H9 (cell line): ENCODE measurements at regions not wholly inside any gene's neighbourhood (a gene's known extent, or its start where the extent isn't known, plus 50 kb on each side); places are given as distances from the start of the nearest gene placed in this dataset.

Experiments used
- DNase-seq: peaks from one replicate; pipeline ENCODE4 v3.0.0-alpha.2; 2017
- H2AFZ ChIP-seq: one replicate; pipeline ENCODE4 v1.6.1; 2013; ENCODE audit warnings: mild to moderate bottlenecking, low read length, control low read depth, moderate library complexity
- H2AK5ac ChIP-seq: 2 replicates; pipeline ENCODE4 v1.6.1; 2013; ENCODE audit warnings: low read length, control low read depth, mixed read lengths; ENCODE audit not compliant: insufficient read length
- H2BK120ac ChIP-seq: one replicate; pipeline ENCODE4 v1.6.1; 2013; ENCODE audit warnings: low read depth, mild to moderate bottlenecking, low read length, control low read depth, inconsistent platforms; ENCODE audit not compliant: poor library complexity, severe bottlenecking
- H2BK12ac ChIP-seq: 2 replicates; pipeline ENCODE4 v1.6.1; 2013; ENCODE audit warnings: low read length, control low read depth, mixed read lengths, low read depth; ENCODE audit not compliant: insufficient read length
- H2BK15ac ChIP-seq: 2 replicates; pipeline ENCODE4 v1.6.1; 2013; ENCODE audit warnings: low read depth, low read length, control low read depth
- H2BK20ac ChIP-seq: one replicate; pipeline ENCODE4 v1.6.1; 2013; ENCODE audit warnings: low read depth, mild to moderate bottlenecking, low read length, control low read depth, inconsistent platforms; ENCODE audit not compliant: poor library complexity, severe bottlenecking
- H2BK5ac ChIP-seq: 2 replicates; pipeline ENCODE4 v1.6.1; 2013; ENCODE audit warnings: low read length, control low read depth, mixed read lengths; ENCODE audit not compliant: insufficient read length
- H3K14ac ChIP-seq: 2 replicates; pipeline ENCODE4 v1.6.1; 2013; ENCODE audit warnings: low read length, control low read depth; ENCODE audit not compliant: insufficient read depth
- H3K18ac ChIP-seq: 2 replicates; pipeline ENCODE4 v1.6.1; 2013; ENCODE audit warnings: low read depth, mild to moderate bottlenecking, mixed read lengths, low read length, control low read depth; ENCODE audit not compliant: insufficient read length
- H3K23ac ChIP-seq: 2 replicates; pipeline ENCODE4 v1.6.1; 2013; ENCODE audit warnings: low read length, control low read depth, mixed read lengths, low read depth; ENCODE audit not compliant: insufficient read length
- H3K23me2 ChIP-seq: 2 replicates; pipeline ENCODE4 v1.6.1; 2013; ENCODE audit warnings: low read depth, mild to moderate bottlenecking, mixed read lengths, low read length, control low read depth; ENCODE audit not compliant: insufficient read length, poor library complexity, severe bottlenecking
- H3K27ac ChIP-seq: 2 replicates; pipeline ENCODE4 v1.5.1; 2013; ENCODE audit warnings: low read length, control low read depth, mixed read lengths, low read depth; ENCODE audit not compliant: insufficient read length
- H3K27me3 ChIP-seq: 2 replicates; pipeline ENCODE4 v1.6.1; 2013; ENCODE audit warnings: low read length, control low read depth, inconsistent platforms; ENCODE audit not compliant: insufficient read depth
- H3K4ac ChIP-seq: 2 replicates; pipeline ENCODE4 v1.6.1; 2013; ENCODE audit warnings: low read depth, mild to moderate bottlenecking, control low read depth, inconsistent platforms, low read length, moderate library complexity
- H3K4me1 ChIP-seq: 2 replicates; pipeline ENCODE4 v1.6.1; 2013; ENCODE audit warnings: low read length, control low read depth, inconsistent platforms; ENCODE audit not compliant: insufficient read depth
- H3K4me2 ChIP-seq: 2 replicates; pipeline ENCODE4 v1.6.1; 2013; ENCODE audit warnings: low read length, control low read depth, mixed read lengths; ENCODE audit not compliant: insufficient read length, insufficient read depth
- H3K56ac ChIP-seq: 2 replicates; pipeline ENCODE4 v1.6.1; 2013; ENCODE audit warnings: low read depth, mild to moderate bottlenecking, mixed read lengths, low read length, control low read depth; ENCODE audit not compliant: insufficient read length
- H3K79me1 ChIP-seq: 2 replicates; pipeline ENCODE4 v1.6.1; 2013; ENCODE audit warnings: low read depth, mild to moderate bottlenecking, moderate library complexity, low read length, control low read depth, inconsistent platforms; ENCODE audit not compliant: insufficient read depth, poor library complexity, severe bottlenecking
- H3K79me2 ChIP-seq: 2 replicates; pipeline ENCODE4 v1.6.1; 2013; ENCODE audit warnings: low read length, control low read depth, inconsistent platforms; ENCODE audit not compliant: insufficient read depth
- H3K9ac ChIP-seq: 2 replicates; pipeline ENCODE4 v1.6.1; 2013; ENCODE audit warnings: low read length, control low read depth, mixed read lengths; ENCODE audit not compliant: insufficient read length; ENCODE audit errors: extremely low read depth
- H3K9me3 ChIP-seq: one replicate; pipeline ENCODE4 v1.6.1; 2013; ENCODE audit warnings: low read depth, low read length, inconsistent platforms; ENCODE audit not compliant: control insufficient read depth
- H3T11ph ChIP-seq: one replicate; pipeline ENCODE4 v1.6.1; 2013; ENCODE audit warnings: mild to moderate bottlenecking, low read length, control low read depth, inconsistent platforms
- H4K20me1 ChIP-seq: one replicate; pipeline ENCODE4 v1.6.1; 2013; ENCODE audit not compliant: control insufficient read depth, insufficient read length, insufficient read depth
- H4K5ac ChIP-seq: 2 replicates; pipeline ENCODE4 v1.6.1; 2013; ENCODE audit warnings: low read depth, mild to moderate bottlenecking, mixed read lengths, low read length, control low read depth; ENCODE audit not compliant: insufficient read length
- H4K8ac ChIP-seq: replicated peaks from 2 replicates; pipeline ENCODE4 v1.6.1; 2013; ENCODE audit warnings: low read length, control low read depth, mixed read lengths, low read depth; ENCODE audit not compliant: insufficient read length
- H4K91ac ChIP-seq: 2 replicates; pipeline ENCODE4 v1.6.1; 2013; ENCODE audit warnings: low read depth, mild to moderate bottlenecking, moderate library complexity, mixed read lengths, low read length, control low read depth; ENCODE audit not compliant: insufficient read length
- H3K27ac Mint-ChIP-seq, 3 experiments: 2 replicates in 2 of 3; 3 replicates in 1 of 3; pipeline ENCODE4 v1.8.0; 2020 to 2021; ENCODE audit warnings: mixed read lengths in 3 of 3, mild to moderate bottlenecking in 1 of 3, moderate library complexity in 1 of 3
- H3K27me3 Mint-ChIP-seq: 2 replicates; pipeline ENCODE4 v1.8.0; 2021; ENCODE audit warnings: low read depth, mild to moderate bottlenecking, moderate library complexity, mixed read lengths
- H3K36me3 Mint-ChIP-seq, 3 experiments: 2 replicates in 2 of 3; 3 replicates in 1 of 3; pipeline ENCODE4 v1.8.0; 2020 to 2021; ENCODE audit warnings: low read depth in 3 of 3, mixed read lengths in 3 of 3; ENCODE audit not compliant: insufficient read depth in 1 of 3
- H3K4me1 Mint-ChIP-seq, 2 experiments: 2 replicates each; pipeline ENCODE4 v1.8.0; 2020; ENCODE audit warnings: mixed read lengths in 2 of 2
- H3K4me3 Mint-ChIP-seq, 2 experiments: 2 replicates in 1 of 2; 3 replicates in 1 of 2; pipeline ENCODE4 v1.8.0; 2020 to 2021; ENCODE audit warnings: mild to moderate bottlenecking in 2 of 2, mixed read lengths in 2 of 2, moderate library complexity in 1 of 2
- H3K9me3 Mint-ChIP-seq, 2 experiments: 2 replicates in 1 of 2; 3 replicates in 1 of 2; pipeline ENCODE4 v1.8.0; 2020; ENCODE audit warnings: mild to moderate bottlenecking in 2 of 2, mixed read lengths in 2 of 2, moderate library complexity in 1 of 2
- TF ChIP-seq, protein P1 (sequence below): fragments of 200-600 bp; sonication (generic); conservative IDR thresholded peaks from 3 replicates; pipeline ENCODE4 v1.8.0; 2021; ENCODE audit warnings: antibody characterized with exemption, mild to moderate bottlenecking

DNA sequence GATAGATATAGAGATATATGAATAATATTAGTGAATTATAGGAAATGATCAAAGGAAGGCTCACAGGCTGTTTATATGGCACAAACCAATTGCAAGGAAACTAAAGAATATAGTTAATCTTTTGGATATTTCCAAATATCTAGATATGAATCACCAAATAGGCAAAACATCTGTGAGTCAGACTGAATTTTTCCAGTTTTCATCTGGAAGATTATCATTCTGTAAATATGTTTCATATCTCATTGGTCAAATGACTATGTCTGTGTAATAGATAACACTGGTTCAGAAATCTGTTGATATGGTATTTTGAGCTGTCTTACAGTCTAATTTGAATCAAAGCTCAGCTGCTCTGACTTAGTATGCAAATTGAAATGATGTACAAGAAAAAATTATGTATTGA lies 303.6 kb downstream of the FAM133A start:
- H3K9me3 Mint-ChIP-seq = peaks cover 32 to 35% of the 10 kb centered on the region in 2 experiments
- Histone ChIP-seq H3K79me1 (no peaks in the 10 kb centered on the region), H3K56ac (no peak overlapping the region), H3K9me3 (no peaks in the 10 kb centered on the region), H4K8ac (no peak overlapping the region), H3K9ac (no peak overlapping the region), H4K20me1 (no peaks in the 10 kb centered on the region), H2AFZ (no peak overlapping the region), H3K4ac (no peak overlapping the region), H3K23me2 (no peaks in the 10 kb centered on the region), H3K79me2 (no peaks in the 10 kb centered on the region), H4K91ac (no peak overlapping the region), H2BK120ac (no peak overlapping the region), H3K4me2 (no peak overlapping the region), H3K18ac (no peak overlapping the region), H4K5ac (no peak overlapping the region), H3K27me3 (no peaks in the 10 kb centered on the region), H3K14ac (no peak overlapping the region), H3K23ac (no peak overlapping the region), H2BK15ac (no peak overlapping the region), H3K4me1 (no peaks in the 10 kb centered on the region), H2BK12ac (no peak overlapping the region), H2BK5ac (no peak overlapping the region), H2AK5ac (no peak overlapping the region), H3K27ac (no peak overlapping the region), H3T11ph (no peak overlapping the region), H2BK20ac (no peak overlapping the region)
- H3K27ac Mint-ChIP-seq = no peak overlapping the region
- TF ChIP-seq, protein P1, sequence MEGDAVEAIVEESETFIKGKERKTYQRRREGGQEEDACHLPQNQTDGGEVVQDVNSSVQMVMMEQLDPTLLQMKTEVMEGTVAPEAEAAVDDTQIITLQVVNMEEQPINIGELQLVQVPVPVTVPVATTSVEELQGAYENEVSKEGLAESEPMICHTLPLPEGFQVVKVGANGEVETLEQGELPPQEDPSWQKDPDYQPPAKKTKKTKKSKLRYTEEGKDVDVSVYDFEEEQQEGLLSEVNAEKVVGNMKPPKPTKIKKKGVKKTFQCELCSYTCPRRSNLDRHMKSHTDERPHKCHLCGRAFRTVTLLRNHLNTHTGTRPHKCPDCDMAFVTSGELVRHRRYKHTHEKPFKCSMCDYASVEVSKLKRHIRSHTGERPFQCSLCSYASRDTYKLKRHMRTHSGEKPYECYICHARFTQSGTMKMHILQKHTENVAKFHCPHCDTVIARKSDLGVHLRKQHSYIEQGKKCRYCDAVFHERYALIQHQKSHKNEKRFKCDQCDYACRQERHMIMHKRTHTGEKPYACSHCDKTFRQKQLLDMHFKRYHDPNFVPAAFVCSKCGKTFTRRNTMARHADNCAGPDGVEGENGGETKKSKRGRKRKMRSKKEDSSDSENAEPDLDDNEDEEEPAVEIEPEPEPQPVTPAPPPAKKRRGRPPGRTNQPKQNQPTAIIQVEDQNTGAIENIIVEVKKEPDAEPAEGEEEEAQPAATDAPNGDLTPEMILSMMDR = no peak
- no peaks in the 10 kb centered on the region for H3K27me3 Mint-ChIP-seq
- no peak overlapping the region for H3K4me3 Mint-ChIP-seq
- no peak for DNase-seq
- peaks cover 28 to 50% (median 41%) of the 10 kb centered on the region in 3 experiments for H3K36me3 Mint-ChIP-seq
- peaks cover 2% of the 10 kb centered on the region in 2 experiments; a peak in 1 of 4 replicates for H3K4me1 Mint-ChIP-seq
